ENCODE measurements at regions not wholly inside any gene's neighbourhood (a gene's known extent, or its start where the extent isn't known, plus 50 kb on each side); places are given as distances from the start of the nearest gene placed in this dataset.

DNA sequence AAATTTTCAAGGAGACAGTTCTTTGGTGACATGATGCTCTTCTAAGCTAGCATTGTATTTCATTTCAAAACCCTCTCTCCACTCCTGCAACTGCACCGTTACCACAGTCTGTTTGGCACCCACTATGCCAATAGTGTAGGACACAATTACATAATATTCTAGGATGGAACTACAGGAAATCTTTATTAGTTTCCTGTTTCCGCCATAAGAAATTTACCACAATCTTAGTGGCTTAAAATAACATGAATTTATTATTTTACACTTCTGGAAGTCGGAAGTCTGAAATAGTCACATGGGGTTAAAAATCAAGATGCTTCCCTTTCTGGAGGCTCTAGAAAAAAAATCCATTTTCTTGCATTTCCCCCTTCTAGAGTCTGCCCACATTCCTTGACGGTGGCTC is 733.1 kb downstream of the HDGFL1 start:
- H3K4me3 ChIP-seq (ENCODE audit: low read depth, low read length), result no peak overlapping the region
- DNase-seq (ENCODE audit: low read depth), result no peak
- TF ChIP-seq, protein P1, sequence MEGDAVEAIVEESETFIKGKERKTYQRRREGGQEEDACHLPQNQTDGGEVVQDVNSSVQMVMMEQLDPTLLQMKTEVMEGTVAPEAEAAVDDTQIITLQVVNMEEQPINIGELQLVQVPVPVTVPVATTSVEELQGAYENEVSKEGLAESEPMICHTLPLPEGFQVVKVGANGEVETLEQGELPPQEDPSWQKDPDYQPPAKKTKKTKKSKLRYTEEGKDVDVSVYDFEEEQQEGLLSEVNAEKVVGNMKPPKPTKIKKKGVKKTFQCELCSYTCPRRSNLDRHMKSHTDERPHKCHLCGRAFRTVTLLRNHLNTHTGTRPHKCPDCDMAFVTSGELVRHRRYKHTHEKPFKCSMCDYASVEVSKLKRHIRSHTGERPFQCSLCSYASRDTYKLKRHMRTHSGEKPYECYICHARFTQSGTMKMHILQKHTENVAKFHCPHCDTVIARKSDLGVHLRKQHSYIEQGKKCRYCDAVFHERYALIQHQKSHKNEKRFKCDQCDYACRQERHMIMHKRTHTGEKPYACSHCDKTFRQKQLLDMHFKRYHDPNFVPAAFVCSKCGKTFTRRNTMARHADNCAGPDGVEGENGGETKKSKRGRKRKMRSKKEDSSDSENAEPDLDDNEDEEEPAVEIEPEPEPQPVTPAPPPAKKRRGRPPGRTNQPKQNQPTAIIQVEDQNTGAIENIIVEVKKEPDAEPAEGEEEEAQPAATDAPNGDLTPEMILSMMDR (IDR thresholded peaks at IDR 0.05; ENCODE audit: insufficient read depth, low read depth, low read length), result no peak

- H3K4me3 ChIP-seq (ENCODE audit: low read depth, low read length), result no peak overlapping the region
- TF ChIP-seq, protein P1 (IDR thresholded peaks at IDR 0.05; ENCODE audit: insufficient read depth, low read depth, low read length), result no peak
Measured at GRCh38 chr6:23305325-23305943, 736.1 kb downstream of the HDGFL1 start.

DNA sequence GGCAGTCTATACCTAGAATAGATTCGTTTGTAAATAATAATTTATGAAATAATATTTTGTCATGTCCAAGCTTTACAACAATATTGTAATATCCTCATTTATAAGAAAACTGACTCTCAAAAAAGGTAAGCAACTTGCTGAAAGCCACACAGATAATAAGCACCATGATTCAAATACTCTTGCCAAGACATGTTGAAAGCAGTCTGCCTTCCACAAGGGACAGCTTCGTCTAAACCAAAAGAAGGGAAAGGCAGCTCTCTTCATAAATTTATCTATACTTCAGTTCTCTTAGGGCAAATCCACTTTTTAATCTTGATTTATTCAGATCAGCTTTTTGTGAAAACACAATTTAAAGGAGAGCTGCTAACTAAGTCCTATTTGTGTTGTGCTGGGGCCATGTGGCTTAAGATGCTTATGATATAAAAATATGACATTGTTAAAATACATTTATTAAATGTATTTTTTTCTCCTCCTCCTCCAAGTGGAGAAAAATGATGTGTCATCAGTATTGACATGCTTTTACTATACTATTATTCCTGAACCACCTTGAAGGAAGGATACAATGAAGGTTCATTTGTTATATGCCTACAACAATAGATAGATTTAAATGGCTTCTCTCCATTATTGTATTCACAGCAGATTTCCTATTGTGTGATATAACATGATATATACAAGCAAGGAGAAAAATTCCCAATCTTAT is 737.0 kb downstream of the HDGFL1 start:
- H3K4me3 ChIP-seq (ENCODE audit: low read depth, low read length), result no peak overlapping the region
- TF ChIP-seq, protein P1 (IDR thresholded peaks at IDR 0.05; ENCODE audit: insufficient read depth, low read depth, low read length), result no peak
- no peak for DNase-seq (ENCODE audit: low read depth)

More at GRCh38 chr6:23305325-23305943, 736.1 kb downstream of the HDGFL1 start:
- no peak for DNase-seq (ENCODE audit: low read depth)

GRCh38 chr6:23307516-23307915 is 738.1 kb downstream of the HDGFL1 start:
- TF ChIP-seq, protein P1 (IDR thresholded peaks at IDR 0.05; ENCODE audit: insufficient read depth, low read depth, low read length), result no peak
- H3K4me3 ChIP-seq (ENCODE audit: low read depth, low read length), result no peak overlapping the region

GRCh38 chr6:23308166-23308565 is 738.8 kb downstream of the HDGFL1 start:
- no peak for DNase-seq (ENCODE audit: low read depth)
- no peak overlapping the region for H3K4me3 ChIP-seq (ENCODE audit: low read depth, low read length)
- TF ChIP-seq, protein P1 (IDR thresholded peaks at IDR 0.05; ENCODE audit: insufficient read depth, low read depth, low read length), result no peak

More at GRCh38 chr6:23307516-23307915, 738.1 kb downstream of the HDGFL1 start:
- no peak for DNase-seq (ENCODE audit: low read depth)

DNA sequence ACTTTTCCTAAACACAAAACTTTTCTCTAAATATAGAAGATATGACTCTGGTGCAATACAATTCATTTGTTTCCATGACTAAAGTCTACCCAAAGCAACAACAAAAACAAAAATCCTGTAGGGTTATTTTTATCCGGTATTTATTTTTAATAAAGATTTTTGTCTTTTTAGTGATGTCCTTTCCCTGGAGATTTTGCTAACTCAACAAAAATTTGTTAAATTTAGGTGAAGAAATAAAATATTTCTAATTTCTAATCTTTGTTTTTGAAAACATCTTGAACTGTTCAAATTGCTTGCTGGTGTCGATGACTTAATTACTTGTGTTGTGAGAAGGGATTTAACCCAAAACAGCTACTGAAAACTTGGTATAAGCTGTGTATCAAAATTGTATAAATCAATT is 741.8 kb downstream of the HDGFL1 start:
- no peak overlapping the region for H3K4me3 ChIP-seq (ENCODE audit: low read depth, low read length)
- TF ChIP-seq, protein P1 (IDR thresholded peaks at IDR 0.05; ENCODE audit: insufficient read depth, low read depth, low read length), result no peak
- DNase-seq (ENCODE audit: low read depth), result no peak

Data from fibroblast of villous mesenchyme (primary cell).